Caco-2 (cell line): ENCODE measurements at regions not wholly inside any gene's neighbourhood (a gene's known extent, or its start where the extent isn't known, plus 50 kb on each side); places are given as distances from the start of the nearest gene placed in this dataset.

ENCODE experiments used
- BruUV-seq: library from RNA; stranded (reverse); fragments of 400-500 nt; replicated peaks from 2 replicates; lab custom pipeline; 2021; lab: Mats Ljungman, UMichigan
- CTCF ChIA-PET: fragments of 300-600 bp; sonication (Branson Sonifier 250); formaldehyde crosslinking; loops from one replicate; lab custom pipeline; 2022; ENCODE audit warnings: antibody characterized with exemption; lab: Charles Lee
- POLR2A ChIA-PET: fragments of 300-600 bp; sonication (Branson Sonifier 250); formaldehyde crosslinking; loops from one replicate; lab custom pipeline; 2022; ENCODE audit warnings: antibody characterized with exemption; lab: Charles Lee
- DNase-seq, 2 experiments: peaks; one replicate each; pipeline versions ENCODE4 v3.0.0 to v3.0.0-alpha.2; 2020 to 2022
- H3K27me3 ChIP-seq: replicated peaks from 2 replicates; pipeline ENCODE4 v1.6.0; 2011; ENCODE audit warnings: low read length; ENCODE audit not compliant: control insufficient read depth, insufficient read depth
- H3K36me3 ChIP-seq: 2 replicates; pipeline ENCODE4 v1.5.1; 2011; ENCODE audit warnings: low read length; ENCODE audit not compliant: control insufficient read depth, insufficient read depth
- H3K4me1 ChIP-seq: fragments of 250-450 bp; sonication (Bioruptor Pico); 2 replicates; pipeline ENCODE4 v1.5.1; 2020; ENCODE audit warnings: mild to moderate bottlenecking
- H3K4me3 ChIP-seq: 2 replicates; pipeline ENCODE4 v1.5.1; 2011; ENCODE audit warnings: low read depth, mild to moderate bottlenecking, control low read depth, low read length
- H3K9me3 ChIP-seq: fragments of 250-450 bp; sonication (Bioruptor Pico); 2 replicates; pipeline ENCODE4 v1.5.1; 2020; ENCODE audit warnings: mild to moderate bottlenecking, moderate library complexity
- H3K27ac Mint-ChIP-seq: one replicate; pipeline ENCODE4 v1.8.0; 2022; ENCODE audit warnings: mixed read lengths; ENCODE audit not compliant: unreplicated experiment
- H3K27me3 Mint-ChIP-seq: one replicate; pipeline ENCODE4 v1.8.0; 2022; ENCODE audit warnings: mixed read lengths; ENCODE audit not compliant: insufficient read depth, unreplicated experiment
- H3K36me3 Mint-ChIP-seq: one replicate; pipeline ENCODE4 v1.8.0; 2022; ENCODE audit warnings: mild to moderate bottlenecking, mixed read lengths; ENCODE audit not compliant: insufficient read depth, unreplicated experiment
- H3K4me1 Mint-ChIP-seq: one replicate; pipeline ENCODE4 v1.8.0; 2022; ENCODE audit warnings: low read depth, mixed read lengths; ENCODE audit not compliant: unreplicated experiment
- H3K4me3 Mint-ChIP-seq: one replicate; pipeline ENCODE4 v1.8.0; 2022; ENCODE audit warnings: mild to moderate bottlenecking, moderate library complexity, mixed read lengths; ENCODE audit not compliant: unreplicated experiment
- H3K9me3 Mint-ChIP-seq: one replicate; pipeline ENCODE4 v1.8.0; 2022; ENCODE audit warnings: mixed read lengths; ENCODE audit not compliant: unreplicated experiment
- intact Hi-C: fragments of 100-400 bp; cut with micrococcal nuclease; formaldehyde crosslinking; loops from one replicate; pipeline ENCODE4 v1.10.0; 2022; ENCODE audit not compliant: unreplicated experiment
- TF ChIP-seq, protein P1 (sequence below), 2 experiments: fragments of 200-600 bp in 1 of 2; IDR thresholded peaks; 1 replicate in 1 of 2; 2 replicates in 1 of 2; pipeline versions ENCODE4 v1.5.1 to v1.8.0; 2011 to 2022; ENCODE audit warnings: antibody characterized with exemption in 1 of 2, control low read depth in 1 of 2, inconsistent platforms in 1 of 2, low read depth in 1 of 2, low read length in 1 of 2, mild to moderate bottlenecking in 1 of 2, moderate library complexity in 1 of 2; ENCODE audit not compliant: insufficient read depth in 1 of 2, severe bottlenecking in 1 of 2, unreplicated experiment in 1 of 2

- peaks cover 11% of the 10 kb centered on the region for H3K27me3 Mint-ChIP-seq
- no peak for DNase-seq
- POLR2A ChIA-PET, result no interaction called here
- Histone ChIP-seq H3K9me3 (no peaks in the 10 kb centered on the region), H3K36me3 (no peaks in the 10 kb centered on the region), H3K4me3 (no peak overlapping the region), H3K4me1 (no peaks in the 10 kb centered on the region; the same call in 1 of the 2 replicates), H3K27me3 (no peaks in the 10 kb centered on the region)
- H3K9me3 Mint-ChIP-seq, result no peaks in the 10 kb centered on the region
- H3K4me3 Mint-ChIP-seq, result no peak overlapping the region
- TF ChIP-seq, protein P1, sequence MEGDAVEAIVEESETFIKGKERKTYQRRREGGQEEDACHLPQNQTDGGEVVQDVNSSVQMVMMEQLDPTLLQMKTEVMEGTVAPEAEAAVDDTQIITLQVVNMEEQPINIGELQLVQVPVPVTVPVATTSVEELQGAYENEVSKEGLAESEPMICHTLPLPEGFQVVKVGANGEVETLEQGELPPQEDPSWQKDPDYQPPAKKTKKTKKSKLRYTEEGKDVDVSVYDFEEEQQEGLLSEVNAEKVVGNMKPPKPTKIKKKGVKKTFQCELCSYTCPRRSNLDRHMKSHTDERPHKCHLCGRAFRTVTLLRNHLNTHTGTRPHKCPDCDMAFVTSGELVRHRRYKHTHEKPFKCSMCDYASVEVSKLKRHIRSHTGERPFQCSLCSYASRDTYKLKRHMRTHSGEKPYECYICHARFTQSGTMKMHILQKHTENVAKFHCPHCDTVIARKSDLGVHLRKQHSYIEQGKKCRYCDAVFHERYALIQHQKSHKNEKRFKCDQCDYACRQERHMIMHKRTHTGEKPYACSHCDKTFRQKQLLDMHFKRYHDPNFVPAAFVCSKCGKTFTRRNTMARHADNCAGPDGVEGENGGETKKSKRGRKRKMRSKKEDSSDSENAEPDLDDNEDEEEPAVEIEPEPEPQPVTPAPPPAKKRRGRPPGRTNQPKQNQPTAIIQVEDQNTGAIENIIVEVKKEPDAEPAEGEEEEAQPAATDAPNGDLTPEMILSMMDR (IDR thresholded peaks at IDR 0.05; ENCODE audit: insufficient read depth in 1 of 2, low read depth in 1 of 2, low read length in 1 of 2, severe bottlenecking in 1 of 2, unreplicated experiment in 1 of 2), result no peak
- no peak overlapping the region for H3K27ac Mint-ChIP-seq
- no TSS peak for BruUV-seq
- intact Hi-C loops, result no loop called here
- no peaks in the 10 kb centered on the region for H3K36me3 Mint-ChIP-seq
- CTCF ChIA-PET, result interaction anchor here (1.3 kb wide), 1 partner anchor 15 kb away, joined by 4 read pairs; no protein-coding TSS in a partner anchor
- H3K4me1 Mint-ChIP-seq, result no peaks in the 10 kb centered on the region
Observed at GRCh38 chr2:39852831-39853230, 73.8 kb upstream of the THUMPD2 start.

DNA sequence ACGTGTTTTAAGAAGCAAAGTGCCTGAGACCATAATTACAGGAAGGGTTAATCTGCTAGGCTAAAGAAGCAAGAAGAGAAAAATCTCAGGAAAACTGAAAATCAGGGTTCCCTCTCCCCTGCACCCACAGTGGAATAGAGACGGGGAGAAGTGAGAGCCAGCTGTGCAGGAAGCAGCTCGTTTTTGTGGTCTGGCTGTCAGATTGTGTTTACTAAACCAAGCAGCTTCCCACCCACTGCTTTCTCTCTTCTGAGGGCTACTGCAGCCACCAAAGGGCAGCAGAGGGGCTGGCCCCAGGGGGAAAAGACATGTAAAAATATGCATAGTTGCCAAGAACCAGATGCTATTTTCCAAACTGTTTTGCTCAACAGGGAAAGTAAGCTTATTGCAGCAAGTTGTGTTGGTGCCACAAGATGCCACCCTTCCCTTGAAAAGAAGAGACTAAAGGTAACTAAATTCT, 72.6 kb upstream of the THUMPD2 start:
- Mint-ChIP-seq H3K4me3 (no peak overlapping the region), H3K4me1 (no peaks in the 10 kb centered on the region), H3K27ac (no peak overlapping the region), H3K36me3 (no peaks in the 10 kb centered on the region), H3K9me3 (no peaks in the 10 kb centered on the region), H3K27me3 (peaks cover 13% of the 10 kb centered on the region)
- no TSS peak for BruUV-seq
- intact Hi-C loops, result no loop called here
- POLR2A ChIA-PET, result no interaction called here
- CTCF ChIA-PET, result interaction anchor here (1.0 kb wide), 1 partner anchor 14 kb away, joined by 5 read pairs; no protein-coding TSS in a partner anchor
- no peak for DNase-seq
- H3K4me3 ChIP-seq, result no peak overlapping the region
- TF ChIP-seq, protein P1 (IDR thresholded peaks at IDR 0.05; ENCODE audit: insufficient read depth in 1 of 2, low read depth in 1 of 2, low read length in 1 of 2, severe bottlenecking in 1 of 2, unreplicated experiment in 1 of 2), result no peak
- H3K27me3 ChIP-seq, result no peaks in the 10 kb centered on the region
- no peaks in the 10 kb centered on the region for H3K36me3 ChIP-seq
- no peaks in the 10 kb centered on the region; the same call in 1 of the 2 replicates for H3K4me1 ChIP-seq
- H3K9me3 ChIP-seq, result no peaks in the 10 kb centered on the region

- no peak for DNase-seq
- Mint-ChIP-seq H3K27me3 (peaks cover 14% of the 10 kb centered on the region), H3K36me3 (no peaks in the 10 kb centered on the region), H3K27ac (no peak overlapping the region), H3K4me3 (no peak overlapping the region), H3K4me1 (no peaks in the 10 kb centered on the region), H3K9me3 (no peaks in the 10 kb centered on the region)
- TF ChIP-seq, protein P1 (IDR thresholded peaks at IDR 0.05; ENCODE audit: insufficient read depth in 1 of 2, low read depth in 1 of 2, low read length in 1 of 2, severe bottlenecking in 1 of 2, unreplicated experiment in 1 of 2), result no peak
- CTCF ChIA-PET, result interaction anchor here (1.0 kb wide), 1 partner anchor 13 kb away, joined by 5 read pairs; no protein-coding TSS in a partner anchor
- H3K4me3 ChIP-seq, result no peak overlapping the region
- intact Hi-C loops, result no loop called here
- H3K36me3 ChIP-seq, result no peaks in the 10 kb centered on the region
- no peaks in the 10 kb centered on the region; the same call in 1 of the 2 replicates for H3K4me1 ChIP-seq
- H3K27me3 ChIP-seq, result no peaks in the 10 kb centered on the region
- no peaks in the 10 kb centered on the region for H3K9me3 ChIP-seq
- BruUV-seq, result no TSS peak
- POLR2A ChIA-PET, result no interaction called here
Observed at GRCh38 chr2:39851251-39851650, 72.2 kb upstream of the THUMPD2 start.
